Dedifferentiated amniotic fluid mesenchymal stem cell (primary cell): ENCODE measurements at regions not wholly inside any gene's neighbourhood (a gene's known extent, or its start where the extent isn't known, plus 50 kb on each side); places are given as distances from the start of the nearest gene placed in this dataset.

Source experiments
- DNase-seq: peaks from one replicate; pipeline ENCODE4 v3.0.0-alpha.2; 2016; ENCODE audit errors: extremely low spot score

DNA sequence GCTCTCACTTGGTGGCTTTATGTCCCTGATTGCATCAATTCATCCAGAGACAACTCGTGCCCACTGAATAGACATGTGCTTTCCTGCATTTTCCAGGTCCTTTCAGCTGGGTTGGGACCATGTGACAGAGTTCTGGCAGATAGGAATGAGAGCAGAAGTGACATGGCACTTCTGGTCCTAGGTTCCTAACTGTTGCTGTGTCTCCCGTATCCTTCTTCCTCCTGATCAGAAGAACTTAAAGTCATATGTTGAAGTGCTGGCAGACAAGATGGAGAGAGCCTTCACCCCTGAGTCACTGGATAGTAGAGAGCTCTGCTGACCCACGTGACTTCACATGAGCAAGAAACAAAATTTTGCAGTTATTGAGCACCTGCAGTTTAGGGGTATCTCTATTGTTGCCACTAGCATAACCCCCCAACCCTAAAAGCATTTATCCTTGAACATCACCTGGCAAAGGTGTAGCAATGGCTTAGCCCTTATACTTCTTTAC is 80.0 kb downstream of the NREP start:
- no peak for DNase-seq

- DNase-seq = peak; percentile 76
Measured at GRCh38 chr5:111676466-111676865, 80.5 kb downstream of the NREP start.

GRCh38 chr5:111675201-111675934 is 81.6 kb downstream of the NREP start:
- DNase-seq = no peak

GRCh38 chr5:111673891-111674626 is 82.9 kb downstream of the NREP start:
- DNase-seq = no peak

DNA sequence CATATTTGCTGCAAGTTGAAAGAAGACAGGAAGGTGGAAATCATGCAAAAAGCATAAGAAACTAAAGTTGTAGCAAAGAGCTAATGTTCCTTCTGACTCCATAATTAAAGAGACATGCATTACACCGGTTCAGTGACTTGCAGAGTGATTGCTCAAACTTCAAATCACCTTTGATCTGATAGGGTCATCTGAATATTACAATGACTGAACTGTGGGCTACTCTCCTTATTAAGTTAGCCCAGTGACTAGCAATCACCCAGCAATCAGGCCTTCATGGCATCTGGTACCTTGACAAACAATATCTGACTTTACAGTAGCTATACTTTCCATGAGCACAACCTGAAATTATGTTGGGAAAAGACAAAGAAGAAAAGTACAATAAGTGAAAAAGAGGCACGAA is 84.9 kb downstream of the NREP start:
- no peak for DNase-seq

DNA sequence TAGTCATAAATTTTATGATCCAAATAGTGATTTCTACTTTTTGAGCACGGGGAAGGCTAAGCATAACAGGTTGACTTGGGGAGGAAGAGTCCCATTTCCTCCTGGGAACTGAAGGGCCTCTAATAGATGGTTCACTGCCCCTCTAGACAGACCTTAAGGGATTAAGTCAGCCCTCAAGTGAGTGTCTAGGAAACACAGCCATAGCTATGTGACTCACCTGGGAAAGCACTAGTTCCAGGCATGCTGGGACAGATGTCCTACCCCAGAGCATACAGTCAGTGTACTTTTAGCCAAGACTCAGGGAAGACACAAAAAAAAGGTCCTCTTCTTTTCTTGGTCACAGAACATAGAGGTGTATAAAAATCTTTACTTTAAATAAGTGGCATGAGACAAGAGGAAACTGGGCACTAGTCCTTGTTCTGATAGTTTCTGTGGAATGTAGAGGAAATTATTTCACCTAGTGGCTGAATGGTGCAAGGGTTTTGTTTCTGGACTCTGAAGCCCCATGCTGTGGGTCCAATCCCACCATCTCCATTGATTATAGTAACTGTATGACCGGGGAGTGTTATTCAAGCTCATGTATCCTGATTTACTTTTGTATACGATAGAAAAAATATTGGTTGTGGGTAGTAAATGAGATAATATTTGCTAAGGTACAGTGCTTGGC is 86.0 kb downstream of the NREP start:
- DNase-seq = no peak

DNA sequence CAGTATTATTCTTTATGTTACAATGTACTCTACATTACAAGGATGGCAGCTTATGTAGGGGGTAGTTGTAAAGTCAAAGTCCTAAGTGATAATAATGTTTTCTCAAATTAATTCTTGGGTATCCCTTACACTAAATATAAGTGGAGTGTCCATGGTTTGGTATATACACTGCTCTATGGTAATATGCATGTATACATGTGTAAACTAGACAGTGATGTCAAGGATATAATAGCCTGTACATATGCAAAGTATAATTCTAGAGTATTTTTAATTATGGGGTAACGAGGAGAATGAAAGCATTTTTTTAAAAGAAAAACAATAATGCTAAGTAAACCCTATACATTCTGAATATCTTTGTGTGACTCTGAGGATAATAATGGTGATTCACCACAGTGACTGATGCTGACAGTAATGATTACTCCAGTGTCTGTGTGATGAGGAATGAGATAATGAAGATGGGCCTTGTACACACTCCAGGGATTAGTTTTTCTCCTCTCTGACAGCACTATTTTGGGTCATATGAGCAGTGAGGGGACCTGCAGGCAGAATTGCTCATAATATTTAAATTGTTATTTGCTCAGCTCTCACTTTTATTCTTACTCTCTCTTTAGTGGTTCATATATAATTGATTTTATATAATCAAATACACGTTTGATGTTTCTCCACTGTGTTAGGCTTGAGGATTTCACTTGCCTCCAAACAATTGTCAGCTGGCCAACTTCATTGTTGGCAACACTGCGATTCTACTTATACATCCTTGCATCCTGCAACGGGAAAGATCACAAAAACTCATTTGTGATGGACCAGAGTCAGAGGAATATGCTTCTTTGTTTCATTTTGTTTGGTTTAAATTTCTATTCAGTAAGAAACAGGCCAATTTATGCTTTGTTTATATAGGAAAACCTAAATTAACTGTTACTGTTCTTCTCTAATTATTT is 88.2 kb downstream of the NREP start:
- no peak for DNase-seq

- no peak for DNase-seq
Measured at GRCh38 chr5:111667128-111667736, 89.8 kb downstream of the NREP start.

DNA sequence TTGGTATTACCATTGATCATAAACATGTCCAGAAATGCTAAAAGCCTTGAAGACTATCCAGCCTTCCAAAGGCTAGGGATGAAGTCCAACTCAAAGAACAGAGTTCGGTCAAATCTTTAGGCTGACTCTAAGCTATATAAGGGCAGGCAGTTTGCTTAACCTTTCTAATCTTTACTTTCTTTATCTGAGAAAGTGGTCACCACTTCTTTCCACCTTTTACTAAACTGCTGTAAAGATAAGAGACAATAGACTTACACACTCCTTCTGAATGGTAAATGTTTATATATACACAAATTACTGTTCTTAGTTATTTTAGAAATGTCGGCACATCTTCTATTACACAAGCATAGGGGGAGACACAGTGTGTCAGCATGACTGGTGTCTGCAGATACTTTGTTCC is 100.4 kb downstream of the NREP start:
- no peak for DNase-seq

- peak; percentile 29 for DNase-seq
Measured at GRCh38 chr5:111655169-111655924, 101.6 kb downstream of the NREP start.

DNA sequence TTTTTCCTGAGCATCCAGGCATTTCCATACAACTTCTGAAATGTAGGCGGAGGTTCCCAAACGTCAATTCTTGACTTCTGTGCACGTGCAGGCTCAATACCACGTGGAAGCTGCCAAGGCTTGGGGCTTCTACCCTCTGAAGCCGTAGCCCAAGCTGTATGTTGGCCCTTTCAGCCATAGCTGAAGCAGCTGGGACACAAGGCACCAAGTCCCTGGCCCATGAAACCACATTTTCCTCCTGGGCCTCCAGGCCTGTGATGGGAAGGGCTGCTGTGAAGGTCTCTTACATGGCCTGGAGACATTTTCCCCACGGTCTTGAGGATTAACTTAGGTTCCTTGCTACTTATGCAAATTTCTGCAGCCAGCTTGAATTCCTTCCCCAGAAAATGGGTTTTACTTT is 103.6 kb downstream of the NREP start:
- no peak for DNase-seq

DNA sequence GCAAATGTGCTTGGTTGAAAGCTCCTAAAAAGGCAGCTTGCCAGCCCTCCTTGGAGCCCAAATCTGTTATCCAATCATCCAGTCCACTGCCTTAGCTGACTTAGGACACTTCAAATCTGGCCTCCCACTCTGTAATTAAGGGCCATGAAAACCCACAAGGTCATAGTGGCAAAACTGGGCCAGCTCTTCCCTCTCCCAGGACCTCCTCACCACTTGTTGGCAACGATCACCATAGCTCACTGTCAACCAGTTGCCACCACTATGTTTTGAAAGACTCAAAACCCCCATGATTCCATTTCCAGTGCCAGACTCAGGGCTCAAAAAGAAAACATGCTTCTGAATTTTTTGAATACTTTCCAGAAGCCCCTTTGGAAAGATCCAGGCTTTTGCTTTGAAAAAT is 107.5 kb downstream of the NREP start:
- no peak for DNase-seq

- no peak for DNase-seq
Measured at GRCh38 chr5:111645303-111645838, 111.6 kb downstream of the NREP start.

GRCh38 chr5:111643499-111643898 is 113.5 kb downstream of the NREP start:
- no peak for DNase-seq

- peak; percentile 41 for DNase-seq
Measured at GRCh38 chr5:111641533-111642233, 115.3 kb downstream of the NREP start.

DNA sequence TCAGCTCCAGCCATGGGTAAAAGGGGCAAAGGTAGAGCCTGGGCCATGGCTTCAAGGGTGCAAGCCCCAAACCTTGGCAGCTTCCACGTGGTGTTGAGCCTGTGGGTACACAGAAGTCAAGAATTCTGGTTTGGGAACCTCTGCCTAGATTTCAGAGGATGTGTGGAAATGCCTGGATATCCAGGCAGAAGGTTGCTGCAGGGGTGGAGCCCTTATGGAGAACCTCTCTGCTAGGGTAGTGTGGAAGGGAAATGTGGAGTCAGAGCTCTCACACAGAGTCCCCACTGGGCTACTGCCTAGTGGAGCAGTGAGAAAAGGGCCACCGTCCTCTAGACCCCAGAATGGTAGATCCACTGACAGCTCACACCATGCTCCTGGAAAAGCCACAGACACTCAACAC is 117.1 kb downstream of the NREP start:
- no peak for DNase-seq

DNA sequence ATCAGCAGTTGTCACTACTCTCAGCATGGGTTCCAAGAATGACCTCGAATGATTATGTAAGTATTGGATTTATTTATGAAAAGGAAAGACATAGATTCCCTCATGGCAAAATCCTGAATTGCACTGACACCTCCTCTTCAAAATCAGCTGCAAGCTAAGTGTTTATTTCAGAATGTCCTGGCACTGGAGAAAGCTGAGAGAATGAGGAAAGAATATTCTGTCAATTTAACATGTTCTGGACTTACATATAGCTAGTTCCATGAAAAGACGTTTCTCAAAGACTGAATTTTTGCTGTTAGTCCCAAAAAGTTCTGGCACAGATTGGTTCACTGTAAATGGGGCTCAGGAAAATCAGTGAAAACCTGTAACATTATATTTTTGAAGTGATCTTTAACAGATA is 120.3 kb downstream of the NREP start:
- DNase-seq = no peak

- peak; percentile 81 for DNase-seq
Measured at GRCh38 chr5:111635916-111636570, 121.0 kb downstream of the NREP start.
